ENCODE measurements at regions not wholly inside any gene's neighbourhood (a gene's known extent, or its start where the extent isn't known, plus 50 kb on each side); places are given as distances from the start of the nearest gene placed in this dataset.

DNA sequence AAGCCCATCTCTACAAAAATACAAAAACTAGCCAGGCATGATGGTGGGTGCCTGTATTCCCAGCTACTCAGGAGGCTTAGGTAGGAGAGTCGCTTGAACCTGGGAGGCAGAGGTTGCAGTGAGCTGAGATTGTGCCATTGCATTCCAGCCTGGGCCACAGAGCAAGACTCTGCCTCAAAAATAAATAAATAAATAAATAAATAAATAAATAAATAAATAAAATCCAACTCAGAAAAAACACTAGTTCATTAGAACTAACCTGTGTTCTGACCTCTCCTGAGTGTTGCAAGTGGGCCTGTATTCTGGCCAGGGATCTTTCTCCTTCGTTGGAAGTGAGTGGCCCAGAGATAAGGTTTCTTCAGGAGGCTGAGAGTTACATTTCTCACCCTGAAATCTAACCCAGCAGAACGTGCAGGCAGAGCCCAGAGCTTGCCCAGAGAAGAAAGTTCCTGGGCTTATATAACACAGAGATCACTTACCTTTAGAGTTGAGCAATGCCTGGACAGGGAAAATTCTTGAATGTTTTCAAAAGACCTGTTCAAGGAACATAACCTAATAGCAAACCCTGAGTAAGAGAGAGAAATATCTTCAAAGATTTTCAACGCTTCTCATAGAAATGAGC lies 583.9 kb downstream of the MCTP2 start (continued):
- no peak for TF ChIP-seq REST (IDR thresholded peaks at IDR 0.05; ENCODE audit: low read depth, low read length)
- TF ChIP-seq, protein P1, sequence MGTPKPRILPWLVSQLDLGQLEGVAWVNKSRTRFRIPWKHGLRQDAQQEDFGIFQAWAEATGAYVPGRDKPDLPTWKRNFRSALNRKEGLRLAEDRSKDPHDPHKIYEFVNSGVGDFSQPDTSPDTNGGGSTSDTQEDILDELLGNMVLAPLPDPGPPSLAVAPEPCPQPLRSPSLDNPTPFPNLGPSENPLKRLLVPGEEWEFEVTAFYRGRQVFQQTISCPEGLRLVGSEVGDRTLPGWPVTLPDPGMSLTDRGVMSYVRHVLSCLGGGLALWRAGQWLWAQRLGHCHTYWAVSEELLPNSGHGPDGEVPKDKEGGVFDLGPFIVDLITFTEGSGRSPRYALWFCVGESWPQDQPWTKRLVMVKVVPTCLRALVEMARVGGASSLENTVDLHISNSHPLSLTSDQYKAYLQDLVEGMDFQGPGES (IDR thresholded peaks at IDR 0.05; ENCODE audit: low read depth, low read length) = no peak
- TF ChIP-seq POLR2AphosphoS5 (IDR thresholded peaks at IDR 0.05; ENCODE audit: low read depth, low read length) = no peak
- no peak for TF ChIP-seq EP300 (IDR thresholded peaks at IDR 0.05; ENCODE audit: borderline replicate concordance in 1 of 2, low read depth in 1 of 2, low read length in 1 of 2)
- no peak for TF ChIP-seq EZH2phosphoT487 (IDR thresholded peaks at IDR 0.05; ENCODE audit: borderline replicate concordance, low read depth)

DNA sequence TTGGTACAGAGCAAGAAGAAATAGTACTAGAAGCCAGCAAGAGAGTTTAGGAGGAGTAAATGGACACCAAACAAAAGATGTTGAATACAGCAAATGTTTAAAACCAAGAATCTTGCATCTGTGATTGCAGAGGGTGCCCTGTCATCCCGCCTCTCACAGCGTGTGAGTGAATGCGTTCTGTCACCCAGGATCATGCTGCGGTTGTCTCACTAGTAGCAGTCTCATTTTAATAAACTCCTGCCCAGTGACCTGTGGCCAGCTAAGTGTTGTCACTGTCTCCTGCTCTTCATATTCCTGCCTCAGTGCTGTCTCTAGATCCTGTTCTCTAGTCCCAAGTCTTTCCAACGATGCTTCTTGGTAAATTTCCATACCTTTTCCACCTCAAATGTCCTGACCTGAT lies 584.6 kb downstream of the MCTP2 start:
- H3K4me3 ChIP-seq (ENCODE audit: low read depth in 2 of 2, low read length in 1 of 2) = no peak overlapping the region
- H3K4me1 ChIP-seq (ENCODE audit: control insufficient read depth in 1 of 2, insufficient read depth in 2 of 2, low read depth in 1 of 2, low read length in 1 of 2) = no peaks in the 10 kb centered on the region
- no peaks in the 10 kb centered on the region for H3F3A ChIP-seq (replicated peaks; ENCODE audit: insufficient read depth)
- H3K27ac ChIP-seq (ENCODE audit: low read depth in 2 of 2, low read length in 1 of 2) = no peak overlapping the region
- no peaks in the 10 kb centered on the region for H3K79me2 ChIP-seq (ENCODE audit: insufficient read depth)
- no peak overlapping the region for H2AFZ ChIP-seq (ENCODE audit: low read depth)
- no peaks in the 10 kb centered on the region for H3K9me3 ChIP-seq
- CTCF ChIA-PET = no interaction called here
- no peak overlapping the region for H3K9ac ChIP-seq
- H3K27me3 ChIP-seq (ENCODE audit: insufficient read depth) = no peaks in the 10 kb centered on the region
- WGBS (ENCODE audit: low lambda C conversion rate) = 10% methylated on average over 5 of the region's 5 CpGs
- no peaks in the 10 kb centered on the region for H4K20me1 ChIP-seq (ENCODE audit: insufficient read depth)
- no peak overlapping the region for H3K4me2 ChIP-seq
- H3K9me2 ChIP-seq = no peaks in the 10 kb centered on the region
- DNase-seq = no peak
- no peaks in the 10 kb centered on the region for H3K36me3 ChIP-seq (replicated peaks in 1 of 2; ENCODE audit: control insufficient read depth in 1 of 2, insufficient read depth in 2 of 2, low read length in 1 of 2)
- POLR2A ChIA-PET = no interaction called here
- no peak for TF ChIP-seq TAF1 (IDR thresholded peaks at IDR 0.05; ENCODE audit: borderline replicate concordance, low read depth, low read length)
- no peak for TF ChIP-seq RCOR1 (IDR thresholded peaks at IDR 0.05; ENCODE audit: low read length)
- no peak for TF ChIP-seq CHD2 (IDR thresholded peaks at IDR 0.05; ENCODE audit: low read length, partially characterized antibody)
- no peak for TF ChIP-seq FOXM1 (IDR thresholded peaks at IDR 0.05; ENCODE audit: low read depth)
- TF ChIP-seq FOSL2 (IDR thresholded peaks at IDR 0.05; ENCODE audit: borderline replicate concordance, low read depth) = no peak
- TF ChIP-seq, protein P2, sequence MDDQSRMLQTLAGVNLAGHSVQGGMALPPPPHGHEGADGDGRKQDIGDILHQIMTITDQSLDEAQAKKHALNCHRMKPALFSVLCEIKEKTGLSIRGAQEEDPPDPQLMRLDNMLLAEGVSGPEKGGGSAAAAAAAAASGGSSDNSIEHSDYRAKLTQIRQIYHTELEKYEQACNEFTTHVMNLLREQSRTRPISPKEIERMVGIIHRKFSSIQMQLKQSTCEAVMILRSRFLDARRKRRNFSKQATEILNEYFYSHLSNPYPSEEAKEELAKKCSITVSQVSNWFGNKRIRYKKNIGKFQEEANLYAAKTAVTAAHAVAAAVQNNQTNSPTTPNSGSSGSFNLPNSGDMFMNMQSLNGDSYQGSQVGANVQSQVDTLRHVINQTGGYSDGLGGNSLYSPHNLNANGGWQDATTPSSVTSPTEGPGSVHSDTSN (IDR thresholded peaks at IDR 0.05) = no peak
- TF ChIP-seq SIN3A (IDR thresholded peaks at IDR 0.05; ENCODE audit: borderline replicate concordance, low read depth, low read length) = no peak
- TF ChIP-seq POLR2AphosphoS5 (IDR thresholded peaks at IDR 0.05; ENCODE audit: low read depth, low read length) = no peak
- TF ChIP-seq CTCF (IDR thresholded peaks at IDR 0.05) = no peak
- no peak for TF ChIP-seq REST (IDR thresholded peaks at IDR 0.05; ENCODE audit: low read depth, low read length)
- no peak for TF ChIP-seq YY1 (IDR thresholded peaks at IDR 0.05; ENCODE audit: low read depth)
- TF ChIP-seq MEF2A (IDR thresholded peaks at IDR 0.05; ENCODE audit: borderline replicate concordance, low read depth) = no peak
- no peak for TF ChIP-seq ZBTB33 (IDR thresholded peaks at IDR 0.05; ENCODE audit: borderline replicate concordance, low read depth)
